ENCODE measurements at regions not wholly inside any gene's neighbourhood (a gene's known extent, or its start where the extent isn't known, plus 50 kb on each side); places are given as distances from the start of the nearest gene placed in this dataset.
A peak's percentile ranks its signal among the peaks of the same experiment; 100 is the strongest.

DNA sequence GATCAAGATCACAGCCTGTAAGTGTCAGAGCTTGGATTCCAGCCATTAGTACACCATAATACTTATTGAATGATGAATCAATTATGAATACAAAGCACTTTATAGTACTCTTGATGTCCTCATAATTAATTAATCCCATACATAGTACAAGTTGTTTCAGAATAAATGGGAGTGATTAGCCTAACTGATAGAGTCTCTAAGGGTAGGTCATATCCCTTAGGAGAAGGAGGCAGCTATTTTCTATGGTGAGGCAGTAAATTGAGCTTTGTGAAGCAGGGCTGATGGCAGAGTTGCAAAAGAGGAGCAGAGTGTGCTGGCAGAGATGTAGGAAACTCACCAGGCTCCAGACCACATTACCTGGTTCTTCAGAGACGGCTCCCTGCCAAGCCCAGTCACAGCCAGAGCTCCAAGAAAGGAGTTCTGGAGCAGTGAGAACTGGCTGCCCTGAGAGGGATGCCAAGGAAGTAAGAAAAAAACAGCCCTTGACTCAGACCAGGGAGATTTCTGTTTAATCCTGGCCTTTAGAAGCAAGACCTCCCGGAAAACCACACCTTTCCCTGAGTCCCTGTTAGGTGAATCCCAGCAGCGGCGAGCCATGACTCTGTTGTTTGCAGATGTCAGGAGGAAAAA, 112.9 kb downstream of the SH3TC2 start:
- H3K27me3 ChIP-seq: no peaks in the 10 kb centered on the region
- H3K9me3 ChIP-seq: no peaks in the 10 kb centered on the region
- peak; percentile 43 to 83 for ATAC-seq (ENCODE audit: low FRiP score in 2 of 2)
- peak overlapping the region; percentile 29 to 74 (median 44) for H3K27ac ChIP-seq
- DNase-seq: peak in 1 of 2 donors; percentile 85
- WGBS, 2 donors: 62 to 82% methylated on average over 4 of the region's 4 CpGs
- H3K36me3 ChIP-seq: no peaks in the 10 kb centered on the region
- H3K4me1 ChIP-seq: peaks cover 0 to 3% (median 0%) of the 10 kb centered on the region in 4 donors
- no peak for TF ChIP-seq CTCF (IDR thresholded peaks at IDR 0.05)
- TF ChIP-seq EP300 (IDR thresholded peaks at IDR 0.05): no peak
- TF ChIP-seq POLR2AphosphoS5 (IDR thresholded peaks at IDR 0.05): no peak
- no peak for TF ChIP-seq POLR2A (IDR thresholded peaks at IDR 0.05)
- H3K4me3 ChIP-seq: no peak overlapping the region

DNA sequence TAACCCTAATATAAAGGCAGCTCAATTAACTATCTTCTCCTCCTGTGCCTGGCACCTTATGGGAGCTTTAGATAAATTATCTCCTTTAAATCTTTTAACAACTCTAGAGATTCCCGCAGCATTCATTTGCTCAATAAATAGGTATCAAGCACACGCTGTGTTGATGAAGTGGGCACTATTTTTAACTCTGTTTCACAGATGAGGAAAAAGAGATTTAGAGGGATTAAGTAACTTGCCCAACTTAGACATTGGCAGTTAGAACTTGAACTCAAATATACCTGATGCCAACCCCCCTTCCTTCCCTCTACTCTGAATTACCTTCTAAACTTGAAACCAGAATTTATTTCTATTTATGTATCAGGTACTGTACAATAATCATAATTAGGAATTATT, 112.4 kb downstream of the SH3TC2 start:
- WGBS, 2 donors: 48 to 76% methylated on average over 2 of the region's 2 CpGs
- TF ChIP-seq EP300 (IDR thresholded peaks at IDR 0.05): no peak
- TF ChIP-seq POLR2A (IDR thresholded peaks at IDR 0.05): no peak
- TF ChIP-seq CTCF (IDR thresholded peaks at IDR 0.05): no peak
- no peak for TF ChIP-seq POLR2AphosphoS5 (IDR thresholded peaks at IDR 0.05)
- H3K4me3 ChIP-seq: no peak overlapping the region
- no peaks in the 10 kb centered on the region for H3K27me3 ChIP-seq
- no peaks in the 10 kb centered on the region for H3K9me3 ChIP-seq
- no peaks in the 10 kb centered on the region for H3K36me3 ChIP-seq
- peak overlapping the region; percentile 29 to 74 (median 44) for H3K27ac ChIP-seq
- H3K4me1 ChIP-seq: peaks cover 0 to 3% (median 0%) of the 10 kb centered on the region in 4 donors
- DNase-seq (no peak), ATAC-seq (ENCODE audit: low FRiP score in 2 of 2) (no peak)

DNA sequence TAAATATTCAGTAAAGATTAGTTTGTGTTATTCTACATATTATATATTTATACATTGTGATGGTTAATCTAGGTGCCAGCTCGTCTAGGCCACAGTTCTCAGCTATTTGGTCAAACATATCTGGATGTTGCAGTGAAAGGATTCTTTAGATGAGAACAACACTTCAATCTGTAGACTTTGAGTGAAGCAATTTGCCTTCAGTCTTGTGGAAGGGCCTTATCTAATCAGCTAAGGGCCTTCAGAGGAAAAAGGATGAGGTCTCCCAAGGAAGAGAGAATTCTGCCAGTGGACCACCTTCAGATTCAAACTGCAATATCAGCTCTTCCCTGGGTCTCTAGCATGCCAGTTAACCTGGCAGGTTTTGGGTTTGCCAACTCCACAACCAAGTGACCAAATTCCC, 112.0 kb downstream of the SH3TC2 start:
- Histone ChIP-seq H3K4me1 (peaks cover 0 to 3% (median 0%) of the 10 kb centered on the region in 4 donors), H3K36me3 (no peaks in the 10 kb centered on the region), H3K27ac (peak overlapping the region in 1 of 4 donors; percentile 74), H3K9me3 (no peaks in the 10 kb centered on the region), H3K27me3 (no peaks in the 10 kb centered on the region), H3K4me3 (no peak overlapping the region)
- TF ChIP-seq POLR2A (IDR thresholded peaks at IDR 0.05) (no peak), CTCF (IDR thresholded peaks at IDR 0.05) (no peak), EP300 (IDR thresholded peaks at IDR 0.05) (no peak), POLR2AphosphoS5 (IDR thresholded peaks at IDR 0.05) (no peak)
- DNase-seq (no peak), ATAC-seq (ENCODE audit: low FRiP score in 2 of 2) (no peak)
- WGBS, 2 donors: 67 to 75% methylated on average over 1 of the region's 1 CpG

DNA sequence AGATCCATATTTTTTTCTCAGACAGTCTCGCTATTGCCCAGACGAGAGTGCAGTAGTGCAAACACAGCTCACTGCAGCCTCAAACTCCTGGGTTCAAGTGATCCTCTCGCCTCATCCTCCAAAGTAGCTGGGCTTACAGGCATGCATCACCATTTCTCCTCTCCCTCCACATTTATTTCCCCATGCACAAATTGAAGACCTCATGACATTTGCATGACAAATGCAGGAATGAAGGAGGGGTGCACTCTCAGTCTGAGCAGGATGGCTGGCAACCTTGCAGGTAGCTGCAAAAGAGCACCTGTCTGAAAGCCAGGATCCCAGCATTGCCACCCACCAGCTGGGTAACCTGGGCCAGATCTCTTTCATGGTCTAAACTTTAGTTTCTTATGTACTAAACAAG, 111.2 kb downstream of the SH3TC2 start:
- ATAC-seq (ENCODE audit: low FRiP score in 2 of 2) (no peak), DNase-seq (no peak)
- TF ChIP-seq EP300 (IDR thresholded peaks at IDR 0.05) (no peak), POLR2A (IDR thresholded peaks at IDR 0.05) (no peak), POLR2AphosphoS5 (IDR thresholded peaks at IDR 0.05) (no peak), CTCF (IDR thresholded peaks at IDR 0.05) (no peak)
- Histone ChIP-seq H3K4me1 (peaks cover 0 to 3% (median 2%) of the 10 kb centered on the region in 4 donors), H3K27ac (no peak overlapping the region), H3K27me3 (no peaks in the 10 kb centered on the region), H3K4me3 (no peak overlapping the region), H3K9me3 (no peaks in the 10 kb centered on the region), H3K36me3 (no peaks in the 10 kb centered on the region)
- WGBS, 2 donors: 93 to 98% methylated on average over 3 of the region's 3 CpGs
